ENCODE measurements at regions not wholly inside any gene's neighbourhood (a gene's known extent, or its start where the extent isn't known, plus 50 kb on each side); places are given as distances from the start of the nearest gene placed in this dataset.

GRCh38 chr1:234691567-234691966, 81.6 kb upstream of the IRF2BP2 start:
- Histone ChIP-seq H3K9ac (ENCODE audit: insufficient read depth, low read length, poor library complexity, severe bottlenecking) (no peak overlapping the region), H3K27me3 (ENCODE audit: control insufficient read depth in 2 of 2, insufficient read depth in 2 of 2, low read length in 2 of 2) (no peaks in the 10 kb centered on the region), H2AFZ (ENCODE audit: insufficient read depth, low read depth, low read length, poor library complexity, severe bottlenecking) (no peak overlapping the region), H3K9me3 (replicated peaks in 1 of 2; ENCODE audit: control insufficient read depth in 1 of 2, insufficient read depth in 1 of 2, low read length in 2 of 2) (peaks cover 0 to 1% of the 10 kb centered on the region in 2 donors), H4K20me1 (ENCODE audit: insufficient read depth, low read length) (no peaks in the 10 kb centered on the region), H3K79me2 (ENCODE audit: insufficient read depth, low read length) (no peaks in the 10 kb centered on the region), H3K27ac (ENCODE audit: low read depth in 1 of 2, low read length in 2 of 2) (no peak overlapping the region), H3K36me3 (replicated peaks in 1 of 2; ENCODE audit: control insufficient read depth in 1 of 2, insufficient read depth in 2 of 2, low read length in 2 of 2) (no peaks in the 10 kb centered on the region), H3K4me3 (replicated peaks in 1 of 3; ENCODE audit: low read depth in 2 of 3, low read length in 3 of 3) (no peak overlapping the region), H3K4me1 (ENCODE audit: control insufficient read depth in 1 of 2, insufficient read depth in 2 of 2, low read length in 2 of 2) (peaks cover 6 to 9% of the 10 kb centered on the region in 2 donors), H3K4me2 (replicated peaks; ENCODE audit: extremely low read depth, low read length, poor library complexity, severe bottlenecking) (no peak overlapping the region)
- no peak for DNase-seq
- TF ChIP-seq CTCF (IDR thresholded peaks at IDR 0.05) = peak; percentile 42
- H3K27me3 Mint-ChIP-seq (ENCODE audit: low read depth in 3 of 3) = peaks cover 0 to 1% (median 0%) of the 10 kb centered on the region in 3 donors
- H3K9me3 Mint-ChIP-seq = peaks cover 0 to 3% (median 2%) of the 10 kb centered on the region in 7 donors
- H3K4me1 Mint-ChIP-seq = peaks cover 15% of the 10 kb centered on the region
- no peak overlapping the region for H3K27ac Mint-ChIP-seq
- no peak overlapping the region for H3K4me3 Mint-ChIP-seq
- intact Hi-C loops (cut with micrococcal nuclease) = loop anchor here in 1 of 2 donors (10.0 kb wide), 1 partner anchor 53 kb away; no protein-coding TSS in a partner anchor
- WGBS (ENCODE audit: insufficient coverage) = 100% methylated on average over 1 of the region's 3 CpGs
- H3K36me3 Mint-ChIP-seq = no peaks in the 10 kb centered on the region

GRCh38 chr1:234690872-234691271, 80.9 kb upstream of the IRF2BP2 start:
- no peaks in the 10 kb centered on the region for H3K27me3 ChIP-seq (ENCODE audit: control insufficient read depth in 2 of 2, insufficient read depth in 2 of 2, low read length in 2 of 2)
- H3K9ac ChIP-seq (ENCODE audit: insufficient read depth, low read length, poor library complexity, severe bottlenecking) = no peak overlapping the region
- no peak overlapping the region for H2AFZ ChIP-seq (ENCODE audit: insufficient read depth, low read depth, low read length, poor library complexity, severe bottlenecking)
- no peaks in the 10 kb centered on the region for H4K20me1 ChIP-seq (ENCODE audit: insufficient read depth, low read length)
- peak in 2 of 3 donors; percentile 20 to 49 for DNase-seq
- H3K36me3 ChIP-seq (replicated peaks in 1 of 2; ENCODE audit: control insufficient read depth in 1 of 2, insufficient read depth in 2 of 2, low read length in 2 of 2) = no peaks in the 10 kb centered on the region
- no peak overlapping the region for H3K27ac ChIP-seq (ENCODE audit: low read depth in 1 of 2, low read length in 2 of 2)
- H3K27me3 Mint-ChIP-seq (ENCODE audit: low read depth in 3 of 3) = peaks cover 0 to 1% (median 0%) of the 10 kb centered on the region in 3 donors
- peaks cover 6 to 9% of the 10 kb centered on the region in 2 donors for H3K4me1 ChIP-seq (ENCODE audit: control insufficient read depth in 1 of 2, insufficient read depth in 2 of 2, low read length in 2 of 2)
- H3K79me2 ChIP-seq (ENCODE audit: insufficient read depth, low read length) = no peaks in the 10 kb centered on the region
- no peak overlapping the region for H3K4me2 ChIP-seq (replicated peaks; ENCODE audit: extremely low read depth, low read length, poor library complexity, severe bottlenecking)
- no CpG with 5 or more reads among the region's 2 CpGs for WGBS (ENCODE audit: insufficient coverage)
- peaks cover 0 to 10% (median 4%) of the 10 kb centered on the region in 7 donors for H3K9me3 Mint-ChIP-seq
- intact Hi-C loops (cut with micrococcal nuclease) = loop anchor here in 1 of 2 donors (10.0 kb wide), 1 partner anchor 54 kb away; no protein-coding TSS in a partner anchor
- peaks cover 15% of the 10 kb centered on the region for H3K4me1 Mint-ChIP-seq
- peaks cover 0 to 4% of the 10 kb centered on the region in 2 donors for H3K9me3 ChIP-seq (replicated peaks in 1 of 2; ENCODE audit: control insufficient read depth in 1 of 2, insufficient read depth in 1 of 2, low read length in 2 of 2)
- H3K36me3 Mint-ChIP-seq = no peaks in the 10 kb centered on the region
- no peak overlapping the region for H3K4me3 Mint-ChIP-seq
- H3K27ac Mint-ChIP-seq = peak overlapping the region in 1 of 7 donors; percentile 18
- TF ChIP-seq CTCF (IDR thresholded peaks at IDR 0.05) = no peak
- no peak overlapping the region for H3K4me3 ChIP-seq (replicated peaks in 1 of 3; ENCODE audit: low read depth in 2 of 3, low read length in 3 of 3)

Data from CD14-positive monocyte (primary cell).